ENCODE measurements at regions not wholly inside any gene's neighbourhood (a gene's known extent, or its start where the extent isn't known, plus 50 kb on each side); places are given as distances from the start of the nearest gene placed in this dataset.
"Not testable (repeated sequence)": the region's sequence is repeated elsewhere in the genome, so short reads cannot be mapped to it uniquely, and the experiment has no call there.

- ATAC-seq; H3K4me3 Mint-ChIP-seq; DNase-seq; H3K4me1 Mint-ChIP-seq (ENCODE audit: low read depth); H3K27me3 Mint-ChIP-seq (ENCODE audit: low read depth); H3K9me3 Mint-ChIP-seq: not testable (repeated sequence)
- H3K36me3 Mint-ChIP-seq (ENCODE audit: insufficient read depth), result peaks cover 13% of the 10 kb centered on the region
Observed at GRCh38 chr16:29104600-29104999, 119.7 kb downstream of the LAT start.

GRCh38 chr16:29097965-29098364 is 113.1 kb downstream of the LAT start:
- H3K4me3 Mint-ChIP-seq; H3K27me3 Mint-ChIP-seq (ENCODE audit: low read depth); ATAC-seq; H3K36me3 Mint-ChIP-seq (ENCODE audit: insufficient read depth); H3K9me3 Mint-ChIP-seq; DNase-seq; H3K4me1 Mint-ChIP-seq (ENCODE audit: low read depth): not testable (repeated sequence)

GRCh38 chr16:29094729-29095624 is 110.1 kb downstream of the LAT start:
- not testable (repeated sequence) for H3K27me3 Mint-ChIP-seq (ENCODE audit: low read depth); DNase-seq; H3K36me3 Mint-ChIP-seq (ENCODE audit: insufficient read depth); H3K4me3 Mint-ChIP-seq; H3K4me1 Mint-ChIP-seq (ENCODE audit: low read depth); H3K9me3 Mint-ChIP-seq
- peak; percentile 53 to 69 for ATAC-seq

DNA sequence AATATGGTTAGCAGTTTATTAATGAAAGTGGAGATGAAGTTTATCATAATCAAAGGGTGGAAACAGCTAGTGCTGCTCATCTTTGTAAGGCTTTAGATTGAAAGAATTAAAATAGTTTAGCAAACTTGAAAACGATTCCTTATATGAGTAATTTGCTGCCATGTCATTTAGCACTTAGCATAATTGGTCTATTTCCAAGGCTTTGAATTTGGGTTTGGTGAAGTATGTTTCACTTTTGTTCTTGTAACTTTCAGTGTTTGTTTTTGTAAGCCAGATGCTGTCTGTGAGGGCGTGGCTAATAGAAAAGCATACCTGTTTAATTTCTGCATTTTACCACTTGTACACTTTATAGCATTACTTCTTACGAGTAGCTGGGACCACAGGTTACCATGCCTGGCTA is 109.5 kb downstream of the LAT start:
- H3K4me1 Mint-ChIP-seq (ENCODE audit: low read depth); H3K36me3 Mint-ChIP-seq (ENCODE audit: insufficient read depth); DNase-seq; H3K4me3 Mint-ChIP-seq; H3K9me3 Mint-ChIP-seq; H3K27me3 Mint-ChIP-seq (ENCODE audit: low read depth): not testable (repeated sequence)
- peak; percentile 46 to 92 for ATAC-seq

DNA sequence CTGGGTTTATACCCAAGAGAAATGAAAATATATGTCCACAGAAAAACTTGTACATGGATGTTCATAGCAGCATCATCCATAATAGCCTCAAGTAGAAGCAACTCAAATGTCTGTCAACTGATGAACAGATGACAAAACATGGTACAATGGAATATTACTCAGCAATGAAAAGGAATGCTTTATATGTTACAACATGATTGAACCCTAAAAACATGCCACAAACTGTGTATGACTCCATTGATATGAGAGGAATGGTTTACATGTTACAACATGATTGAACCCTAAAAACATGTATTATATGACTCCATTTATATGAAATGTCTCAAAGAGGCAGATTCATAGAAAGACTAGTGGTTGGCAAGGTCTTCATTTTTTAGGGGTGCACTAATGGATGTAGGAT is 104.8 kb downstream of the LAT start:
- not testable (repeated sequence) for ATAC-seq; H3K27me3 Mint-ChIP-seq (ENCODE audit: low read depth); H3K4me3 Mint-ChIP-seq; H3K9me3 Mint-ChIP-seq; DNase-seq; H3K4me1 Mint-ChIP-seq (ENCODE audit: low read depth)
- peaks cover 14% of the 10 kb centered on the region for H3K36me3 Mint-ChIP-seq (ENCODE audit: insufficient read depth)

GRCh38 chr16:29087673-29088072 is 102.8 kb downstream of the LAT start:
- not testable (repeated sequence) for H3K4me3 Mint-ChIP-seq; H3K4me1 Mint-ChIP-seq (ENCODE audit: low read depth); DNase-seq; H3K9me3 Mint-ChIP-seq; H3K27me3 Mint-ChIP-seq (ENCODE audit: low read depth)
- peaks cover 14% of the 10 kb centered on the region for H3K36me3 Mint-ChIP-seq (ENCODE audit: insufficient read depth)
- ATAC-seq, result peak; percentile 60 to 75

DNA sequence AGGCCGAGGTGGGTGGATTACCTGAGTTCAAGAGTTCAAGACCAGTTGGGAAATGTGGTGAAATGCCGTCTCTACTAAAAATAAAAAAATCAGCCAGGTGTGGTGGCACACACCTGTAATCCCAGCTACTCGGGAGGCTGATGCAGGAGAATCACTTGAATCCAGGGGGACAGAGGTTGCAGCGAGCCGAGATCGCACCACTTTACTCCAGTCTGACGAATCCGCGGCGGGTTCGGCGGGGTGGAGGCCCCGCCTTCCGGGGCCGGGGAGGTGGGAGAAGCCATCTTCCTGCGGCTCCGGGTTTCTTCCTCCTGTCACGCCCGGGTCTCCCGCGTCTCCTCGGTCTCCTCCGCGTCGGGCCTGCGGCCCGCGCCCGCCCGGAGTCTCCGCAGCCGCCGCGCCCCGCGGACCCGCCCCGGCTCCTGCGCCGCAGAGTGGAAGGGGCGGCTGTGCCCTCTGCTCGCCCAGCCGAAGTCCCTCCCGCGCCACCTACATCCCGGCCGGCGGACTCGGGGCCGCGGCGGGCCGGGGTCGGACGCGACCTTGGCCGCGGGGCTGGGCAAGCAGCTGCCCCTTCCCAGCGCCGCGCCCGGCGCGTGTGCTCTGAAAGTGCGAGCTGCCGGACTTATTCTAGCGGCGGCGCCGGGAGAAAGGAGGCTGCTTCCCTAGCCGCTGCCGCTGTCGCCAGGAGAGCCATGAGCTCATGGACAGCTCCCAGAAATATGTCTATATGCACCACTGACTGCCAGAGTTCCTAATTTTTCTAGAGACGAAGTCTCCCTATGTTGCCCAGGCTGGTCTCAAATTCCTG is 97.2 kb downstream of the LAT start:
- H3K9me3 Mint-ChIP-seq; H3K36me3 Mint-ChIP-seq (ENCODE audit: insufficient read depth); H3K4me1 Mint-ChIP-seq (ENCODE audit: low read depth); H3K27me3 Mint-ChIP-seq (ENCODE audit: low read depth): not testable (repeated sequence)
- peak; percentile 41 for DNase-seq
- peak; percentile 86 to 88 for ATAC-seq
- H3K4me3 Mint-ChIP-seq, result peak overlapping the region; percentile 81

DNA sequence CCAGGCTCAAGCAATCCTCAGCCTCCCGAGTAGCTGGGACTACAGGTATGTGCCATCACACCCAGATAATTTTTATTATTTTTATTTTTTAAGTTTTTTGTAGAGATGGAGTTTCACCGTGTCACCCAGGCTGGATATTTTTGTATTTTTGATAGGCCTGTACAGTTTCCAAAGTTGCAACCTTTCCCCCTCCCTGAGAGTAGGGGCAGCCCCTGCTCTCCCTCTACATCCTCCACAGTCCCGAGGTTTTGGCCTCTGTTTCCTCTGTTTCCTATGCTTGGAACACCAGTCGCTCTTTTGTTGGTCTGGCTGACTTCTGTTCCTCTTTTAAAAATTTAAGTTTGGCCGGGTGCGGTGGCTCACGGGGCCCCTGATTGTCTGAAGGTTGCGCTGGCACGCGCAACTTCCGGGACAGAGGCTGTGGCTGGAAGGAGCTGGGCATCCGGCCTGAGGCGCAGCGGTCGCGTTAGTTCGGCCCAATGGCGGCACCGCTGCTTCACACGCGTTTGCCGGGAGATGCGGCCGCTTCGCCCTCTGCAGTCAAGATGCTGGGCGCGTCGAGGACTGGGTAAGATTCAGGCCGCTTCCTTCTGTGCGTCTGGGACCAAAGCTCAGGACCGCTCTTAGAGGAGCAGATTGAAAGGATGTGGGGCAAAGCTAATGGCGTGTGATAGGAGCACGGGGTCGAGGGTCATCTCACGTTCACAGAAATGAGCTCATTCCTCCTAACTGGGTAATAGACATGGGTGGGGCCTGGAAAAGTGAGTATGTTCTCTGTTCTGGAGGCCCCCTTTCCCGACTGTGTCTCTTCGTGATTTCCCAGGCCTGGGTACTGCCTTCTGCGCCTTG is 89.9 kb downstream of the LAT start:
- peak; percentile 29 for DNase-seq
- Mint-ChIP-seq H3K4me3 (peak overlapping the region; percentile 94), H3K4me1 (ENCODE audit: low read depth) (peaks cover 25% of the 10 kb centered on the region)
- H3K27me3 Mint-ChIP-seq (ENCODE audit: low read depth); H3K36me3 Mint-ChIP-seq (ENCODE audit: insufficient read depth); H3K9me3 Mint-ChIP-seq: not testable (repeated sequence)
- ATAC-seq, result peak; percentile 95 to 96

- not testable (repeated sequence) for H3K27me3 Mint-ChIP-seq (ENCODE audit: low read depth); H3K4me1 Mint-ChIP-seq (ENCODE audit: low read depth); H3K4me3 Mint-ChIP-seq; ATAC-seq; H3K9me3 Mint-ChIP-seq; H3K36me3 Mint-ChIP-seq (ENCODE audit: insufficient read depth); DNase-seq
Observed at GRCh38 chr16:29062235-29062634, 77.4 kb downstream of the LAT start.

GRCh38 chr16:29061467-29061921 is 76.6 kb downstream of the LAT start:
- H3K27me3 Mint-ChIP-seq (ENCODE audit: low read depth); H3K4me3 Mint-ChIP-seq; ATAC-seq: not testable (repeated sequence)

DNA sequence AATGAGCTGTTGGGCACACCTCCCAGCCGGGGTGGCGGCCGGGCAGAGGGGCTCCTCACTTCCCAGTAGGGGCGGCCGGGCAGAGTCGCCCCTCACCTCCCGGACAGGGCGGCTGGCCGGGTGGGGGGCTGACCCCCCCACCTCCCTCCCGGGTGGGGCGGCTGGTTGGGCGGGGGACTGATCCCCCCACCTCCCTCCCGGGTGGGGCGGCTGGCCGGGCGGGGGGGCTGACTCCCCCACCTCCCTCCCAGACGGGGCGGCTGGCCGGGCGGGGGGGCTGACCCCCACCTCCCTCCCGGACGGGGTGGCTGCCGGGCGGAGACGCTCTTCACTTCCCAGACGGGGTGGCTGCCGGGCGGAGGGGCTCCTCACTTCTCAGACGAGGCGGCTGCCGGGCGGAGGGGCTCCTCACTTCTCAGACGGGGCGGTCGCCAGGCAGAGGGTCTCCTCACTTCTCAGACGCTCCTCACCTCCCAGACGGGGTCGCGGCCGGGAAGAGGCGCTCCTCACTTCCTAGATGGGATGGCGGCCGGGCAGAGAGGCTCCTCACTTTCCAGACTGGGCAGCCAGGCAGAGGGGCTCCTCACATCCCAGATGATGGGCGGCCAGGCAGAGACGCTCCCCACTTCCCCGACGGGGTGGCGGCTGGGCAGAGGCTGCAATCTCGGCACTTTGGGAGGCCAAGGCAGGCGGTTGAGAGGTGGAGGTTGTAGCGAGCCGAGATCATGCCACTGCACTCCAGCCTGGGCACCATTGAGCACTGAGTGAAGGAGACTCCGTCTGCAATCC is 75.4 kb downstream of the LAT start:
- H3K4me1 Mint-ChIP-seq (ENCODE audit: low read depth); H3K36me3 Mint-ChIP-seq (ENCODE audit: insufficient read depth): not testable (repeated sequence)

More at GRCh38 chr16:29061467-29061921, 76.6 kb downstream of the LAT start:
- not testable (repeated sequence) for H3K4me1 Mint-ChIP-seq (ENCODE audit: low read depth); DNase-seq; H3K36me3 Mint-ChIP-seq (ENCODE audit: insufficient read depth); H3K9me3 Mint-ChIP-seq

GRCh38 chr16:29059575-29059974 is 74.7 kb downstream of the LAT start:
- DNase-seq; ATAC-seq; H3K4me3 Mint-ChIP-seq; H3K36me3 Mint-ChIP-seq (ENCODE audit: insufficient read depth); H3K9me3 Mint-ChIP-seq; H3K27me3 Mint-ChIP-seq (ENCODE audit: low read depth); H3K4me1 Mint-ChIP-seq (ENCODE audit: low read depth): not testable (repeated sequence)

More for the DNA sequence above, 75.4 kb downstream of the LAT start:
- H3K27me3 Mint-ChIP-seq (ENCODE audit: low read depth); DNase-seq; H3K9me3 Mint-ChIP-seq; H3K4me3 Mint-ChIP-seq; ATAC-seq: not testable (repeated sequence)
